ENCODE measurements at regions not wholly inside any gene's neighbourhood (a gene's known extent, or its start where the extent isn't known, plus 50 kb on each side); places are given as distances from the start of the nearest gene placed in this dataset.

DNA sequence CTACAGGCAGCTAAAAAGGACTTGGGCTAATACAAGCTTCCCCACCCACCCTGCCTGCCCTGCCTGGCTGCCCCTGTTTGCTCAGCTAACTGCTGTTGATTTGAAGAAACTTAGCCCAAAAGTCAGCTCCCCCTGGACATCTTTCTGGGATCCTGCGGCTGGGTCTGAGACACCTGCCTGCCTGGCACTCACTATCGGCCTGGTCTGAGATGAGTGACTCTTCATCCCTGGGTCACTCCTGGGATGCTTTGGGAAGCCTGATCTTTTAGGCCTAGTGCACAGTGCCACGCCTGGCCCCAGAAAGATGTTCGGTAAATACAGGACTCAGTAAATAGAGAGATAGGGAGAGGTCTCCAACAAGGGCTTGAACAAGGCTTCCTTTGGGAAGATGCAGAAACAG is 211.3 kb upstream of the DIO3 start:
- Histone ChIP-seq H2BK120ac (ENCODE audit: low read depth, low read length) (no peak overlapping the region), H3K9ac (ENCODE audit: low read depth, low read length) (no peak overlapping the region), H3K4me3 (ENCODE audit: insufficient read depth, low read depth, low read length) (no peak overlapping the region), H4K20me1 (ENCODE audit: insufficient read depth, low read length) (no peaks in the 10 kb centered on the region), H3K4me1 (ENCODE audit: control insufficient read depth, insufficient read depth, low read length) (no peaks in the 10 kb centered on the region), H3K27me3 (ENCODE audit: control insufficient read depth, insufficient read depth, low read length) (no peaks in the 10 kb centered on the region; the same call in 1 of the 2 replicates), H2AK5ac (ENCODE audit: low read depth, low read length) (no peak overlapping the region), H2BK20ac (ENCODE audit: low read depth, low read length) (no peak overlapping the region), H3K4me2 (ENCODE audit: low read depth, low read length) (no peak overlapping the region), H3K36me3 (ENCODE audit: control insufficient read depth, insufficient read depth, low read length) (no peaks in the 10 kb centered on the region), H3K9me3 (ENCODE audit: control insufficient read depth, insufficient read depth, low read length) (peaks cover 18% of the 10 kb centered on the region), H4K8ac (ENCODE audit: low read depth in 2 of 2, low read length in 2 of 2) (no peak overlapping the region), H2AK9ac (replicated peaks; ENCODE audit: low read depth, low read length, poor library complexity) (no peak overlapping the region), H2BK5ac (ENCODE audit: low read depth, low read length, poor library complexity, severe bottlenecking) (no peak overlapping the region), H3K18ac (ENCODE audit: low read depth, low read length) (no peak overlapping the region), H3K79me1 (ENCODE audit: low read depth in 1 of 2, low read length in 2 of 2) (no peaks in the 10 kb centered on the region), H3K14ac (replicated peaks; ENCODE audit: low read depth, low read length) (no peak overlapping the region), H3K27ac (ENCODE audit: insufficient read depth, low read length) (no peak overlapping the region), H4K5ac (ENCODE audit: low read depth, low read length) (no peak overlapping the region), H2AFZ (replicated peaks; ENCODE audit: low read length, poor library complexity) (no peak overlapping the region), H3K56ac (ENCODE audit: extremely low read depth, insufficient read depth, low read length) (no peak overlapping the region), H3K23ac (ENCODE audit: low read depth, low read length) (no peak overlapping the region), H2BK15ac (ENCODE audit: low read depth, low read length) (no peak overlapping the region), H4K91ac (ENCODE audit: insufficient read depth, low read depth, low read length) (no peak overlapping the region), H3K9me1 (ENCODE audit: insufficient read depth, low read length) (no peaks in the 10 kb centered on the region), H3K4ac (ENCODE audit: low read depth, low read length) (no peak overlapping the region)
- no TSS peak for BruUV-seq (replicated peaks)
- POLR2A ChIA-PET (ENCODE audit: unreplicated experiment) = no interaction called here
- no peak for DNase-seq
- dilution Hi-C loops (cut with HindIII; ENCODE audit: low sequenced_read_pairs, unreplicated experiment) (no loop called here), in situ Hi-C loops (cut with MboI; ENCODE audit: low sequenced_read_pairs) (no loop called here), intact Hi-C loops (cut with micrococcal nuclease) (no loop called here)
- CTCF ChIA-PET = no interaction called here
- TF ChIP-seq SMC3 (IDR thresholded peaks at IDR 0.05; ENCODE audit: low read depth, low read length) (no peak), CTCF (conservative IDR thresholded peaks at IDR 0.05; ENCODE audit: low read depth, low read length) (no peak), USF2 (IDR thresholded peaks at IDR 0.05; ENCODE audit: low read depth, low read length) (no peak), BHLHE40 (IDR thresholded peaks at IDR 0.05; ENCODE audit: low read depth, low read length) (no peak), RFX5 (IDR thresholded peaks at IDR 0.05; ENCODE audit: low read depth, low read length) (no peak), RCOR1 (IDR thresholded peaks at IDR 0.05; ENCODE audit: insufficient replicate concordance, low read length) (no peak), POLR2A (IDR thresholded peaks at IDR 0.05; ENCODE audit: low read depth, low read length) (no peak), RAD21 (IDR thresholded peaks at IDR 0.05; ENCODE audit: low read length) (no peak), MAFK (IDR thresholded peaks at IDR 0.05; ENCODE audit: low read depth, low read length) (no peak), MAZ (IDR thresholded peaks at IDR 0.05; ENCODE audit: borderline replicate concordance, low read depth, low read length) (no peak), CHD1 (IDR thresholded peaks at IDR 0.05; ENCODE audit: low read depth, low read length) (no peak), NFE2L2 (IDR thresholded peaks at IDR 0.05; ENCODE audit: low read depth, low read length) (no peak), CEBPB (IDR thresholded peaks at IDR 0.05; ENCODE audit: low read depth, low read length) (no peak), MXI1 (IDR thresholded peaks at IDR 0.05; ENCODE audit: borderline replicate concordance, low read depth, low read length) (no peak)
- TF ChIP-seq, protein P1, sequence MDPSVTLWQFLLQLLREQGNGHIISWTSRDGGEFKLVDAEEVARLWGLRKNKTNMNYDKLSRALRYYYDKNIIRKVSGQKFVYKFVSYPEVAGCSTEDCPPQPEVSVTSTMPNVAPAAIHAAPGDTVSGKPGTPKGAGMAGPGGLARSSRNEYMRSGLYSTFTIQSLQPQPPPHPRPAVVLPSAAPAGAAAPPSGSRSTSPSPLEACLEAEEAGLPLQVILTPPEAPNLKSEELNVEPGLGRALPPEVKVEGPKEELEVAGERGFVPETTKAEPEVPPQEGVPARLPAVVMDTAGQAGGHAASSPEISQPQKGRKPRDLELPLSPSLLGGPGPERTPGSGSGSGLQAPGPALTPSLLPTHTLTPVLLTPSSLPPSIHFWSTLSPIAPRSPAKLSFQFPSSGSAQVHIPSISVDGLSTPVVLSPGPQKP (IDR thresholded peaks at IDR 0.05; ENCODE audit: borderline replicate concordance, low read depth, low read length) = no peak
- WGBS, 2 experiments (ENCODE audit: extremely low coverage in 2 of 2, insufficient read length in 1 of 2) = 60% methylated on average over 1 of the region's 4 CpGs; no CpG with 5 or more reads in 1 of the 2 experiments
- no peak for ATAC-seq (ENCODE audit: low read depth)
